Right lobe of liver (tissue), 4 donors: ENCODE measurements at regions not wholly inside any gene's neighbourhood (a gene's known extent, or its start where the extent isn't known, plus 50 kb on each side); places are given as distances from the start of the nearest gene placed in this dataset.

ENCODE experiments used
- CTCF ChIP-seq, 4 donors: fragments of 200-600 bp in 3 of 4; fragments of 450-650 bp in 1 of 4; IDR thresholded peaks; one replicate each; pipeline versions ENCODE4 v1.5.1 to v1.8.0; 2016 to 2022; ENCODE audit warnings: antibody characterized with exemption in 4 of 4, mild to moderate bottlenecking in 2 of 4
- POLR2A ChIP-seq: fragments of 450-650 bp; IDR thresholded peaks from one replicate; pipeline ENCODE4 v1.6.1; 2017; ENCODE audit warnings: antibody characterized with exemption, mild to moderate bottlenecking
- donor health status: DM: no; HTN: no; CAD: no.
- donor health status: DM: no; HTN: no; CAD: no.
- donor health status: DM: no; HTN: yes; CAD: no.

- TF ChIP-seq CTCF (IDR thresholded peaks at IDR 0.05) = no peak
- TF ChIP-seq POLR2A = no peak
Measured at GRCh38 chr1:192491804-192492554, 83.6 kb upstream of the RGS1 start.
